ENCODE measurements at regions not wholly inside any gene's neighbourhood (a gene's known extent, or its start where the extent isn't known, plus 50 kb on each side); places are given as distances from the start of the nearest gene placed in this dataset.
"Not testable (repeated sequence)": the region's sequence is repeated elsewhere in the genome, so short reads cannot be mapped to it uniquely, and the experiment has no call there.

DNA sequence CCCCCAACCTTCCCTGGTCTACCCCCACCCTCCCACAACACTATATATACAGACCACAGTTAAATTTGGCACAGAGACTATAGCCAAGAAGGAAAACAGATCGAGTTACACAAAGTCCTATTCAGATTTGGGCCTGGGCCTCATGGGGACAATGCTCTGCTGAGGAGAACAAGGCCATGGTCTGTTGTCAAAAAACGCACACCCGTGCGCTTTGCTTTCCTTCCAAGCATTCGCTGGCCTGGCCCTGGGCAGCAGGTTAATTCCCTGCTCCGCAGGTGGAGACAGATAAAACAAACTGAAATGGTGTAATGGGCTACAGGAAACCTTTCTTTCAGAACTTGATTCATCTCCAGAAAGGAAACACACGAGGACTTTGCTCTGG, 256.2 kb downstream of the BCL2L11 start:
- H2BK12ac ChIP-seq (ENCODE audit: low read length); H2BK120ac ChIP-seq (ENCODE audit: insufficient read depth, low read length, poor library complexity); H3K27me3 ChIP-seq (ENCODE audit: insufficient read depth, low read length); H3K4me2 ChIP-seq (ENCODE audit: low read length); H3K4me3 ChIP-seq (ENCODE audit: low read depth, low read length); H4K12ac ChIP-seq (ENCODE audit: low read depth, low read length); H3K79me1 ChIP-seq (ENCODE audit: low read length); H2AK5ac ChIP-seq (ENCODE audit: low read length); H3K23ac ChIP-seq (ENCODE audit: low read length); H2AFZ ChIP-seq (ENCODE audit: insufficient read depth, low read length, poor library complexity); H3K79me2 ChIP-seq (ENCODE audit: control insufficient read depth, insufficient read depth, low read length, poor library complexity); H3K18ac ChIP-seq (ENCODE audit: low read length); H3K9ac ChIP-seq (ENCODE audit: low read length); H4K91ac ChIP-seq (ENCODE audit: low read depth, low read length); H3K4ac ChIP-seq (ENCODE audit: low read depth, low read length); H3K4me1 ChIP-seq (ENCODE audit: control insufficient read depth in 1 of 2, insufficient read depth in 2 of 2, low read length in 2 of 2); DNase-seq; H3K36me3 ChIP-seq (ENCODE audit: control insufficient read depth in 1 of 2, insufficient read depth in 2 of 2, low read length in 2 of 2); H3K9me3 ChIP-seq (ENCODE audit: insufficient read depth, low read depth, low read length); H4K8ac ChIP-seq (ENCODE audit: low read depth, low read length); H2BK5ac ChIP-seq (ENCODE audit: low read depth, low read length, poor library complexity); H3K14ac ChIP-seq (ENCODE audit: low read length): not testable (repeated sequence)
- peak overlapping the region; percentile 45 for H3K27ac ChIP-seq (ENCODE audit: low read depth, low read length)
- WGBS (ENCODE audit: extremely low coverage, insufficient coverage, insufficient read length): no CpG with 5 or more reads among the region's 7 CpGs

DNA sequence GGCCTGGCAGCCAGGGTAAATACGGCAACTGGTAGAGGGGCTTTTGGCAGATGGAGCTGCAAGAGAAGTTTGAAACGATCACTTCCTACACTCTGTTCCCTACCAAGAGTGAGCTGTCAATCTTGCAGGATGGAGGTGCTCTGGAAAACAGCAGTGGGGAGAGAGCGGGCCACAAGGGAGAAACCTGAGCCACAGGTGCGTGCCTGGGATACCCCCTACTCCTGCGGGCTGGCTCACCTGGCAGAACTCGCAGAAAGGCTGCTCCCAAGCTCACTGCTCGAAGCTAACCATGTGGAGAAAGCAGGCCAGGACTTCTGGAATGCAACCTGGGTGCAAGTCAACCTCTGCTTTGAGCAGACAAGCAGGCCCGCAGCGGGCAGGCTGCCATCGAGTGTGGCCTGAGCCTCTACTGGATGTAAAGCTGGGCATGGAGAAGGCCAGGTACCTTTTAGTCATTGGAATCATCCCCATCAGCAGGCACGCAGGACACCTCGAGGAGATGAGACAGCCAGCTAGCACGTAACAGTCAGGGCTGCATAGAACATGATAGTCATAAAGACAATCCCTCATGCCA, 256.8 kb downstream of the BCL2L11 start:
- not testable (repeated sequence) for H3K4me1 ChIP-seq (ENCODE audit: control insufficient read depth in 1 of 2, insufficient read depth in 2 of 2, low read length in 2 of 2); H3K4ac ChIP-seq (ENCODE audit: low read depth, low read length); H3K4me3 ChIP-seq (ENCODE audit: low read depth, low read length); DNase-seq; H2BK5ac ChIP-seq (ENCODE audit: low read depth, low read length, poor library complexity); H3K9me3 ChIP-seq (ENCODE audit: insufficient read depth, low read depth, low read length); H3K4me2 ChIP-seq (ENCODE audit: low read length); H3K18ac ChIP-seq (ENCODE audit: low read length); H4K12ac ChIP-seq (ENCODE audit: low read depth, low read length); H3K36me3 ChIP-seq (ENCODE audit: control insufficient read depth in 1 of 2, insufficient read depth in 2 of 2, low read length in 2 of 2); H3K79me1 ChIP-seq (ENCODE audit: low read length); H2AFZ ChIP-seq (ENCODE audit: insufficient read depth, low read length, poor library complexity); H3K79me2 ChIP-seq (ENCODE audit: control insufficient read depth, insufficient read depth, low read length, poor library complexity); H3K9ac ChIP-seq (ENCODE audit: low read length); H3K27me3 ChIP-seq (ENCODE audit: insufficient read depth, low read length); H2BK120ac ChIP-seq (ENCODE audit: insufficient read depth, low read length, poor library complexity); H3K27ac ChIP-seq (ENCODE audit: low read depth, low read length); H4K8ac ChIP-seq (ENCODE audit: low read depth, low read length); H3K23ac ChIP-seq (ENCODE audit: low read length)
- WGBS (ENCODE audit: extremely low coverage, insufficient coverage, insufficient read length): no CpG with 5 or more reads among the region's 13 CpGs
- Histone ChIP-seq H2BK12ac (ENCODE audit: low read length) (peak overlapping the region; percentile 76), H2AK5ac (ENCODE audit: low read length) (peak overlapping the region; percentile 69), H3K14ac (ENCODE audit: low read length) (peak overlapping the region; percentile 74), H4K91ac (ENCODE audit: low read depth, low read length) (peak overlapping the region; percentile 14)

DNA sequence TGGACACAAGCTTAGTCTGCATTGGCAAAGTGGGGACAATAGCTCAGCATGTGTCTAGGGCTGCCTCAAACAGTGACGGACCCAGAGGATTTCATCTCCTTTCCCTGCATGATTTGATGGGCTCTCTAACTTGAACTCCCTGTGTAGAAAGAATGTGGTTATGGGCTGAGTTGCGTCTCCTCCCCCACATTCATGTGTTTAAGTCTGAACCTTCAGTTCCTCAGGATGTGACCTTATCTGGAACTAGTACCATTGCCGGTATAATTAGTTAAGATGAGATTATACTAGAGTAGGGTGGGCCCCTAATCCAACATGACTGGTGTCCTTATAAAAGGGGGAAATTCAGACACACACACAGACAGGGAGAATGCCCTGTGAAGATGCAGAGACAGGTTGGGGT, 257.6 kb downstream of the BCL2L11 start:
- WGBS (ENCODE audit: extremely low coverage, insufficient coverage, insufficient read length): no CpG with 5 or more reads among the region's 3 CpGs
- H2AFZ ChIP-seq (ENCODE audit: insufficient read depth, low read length, poor library complexity); H2BK5ac ChIP-seq (ENCODE audit: low read depth, low read length, poor library complexity): not testable (repeated sequence)

DNA sequence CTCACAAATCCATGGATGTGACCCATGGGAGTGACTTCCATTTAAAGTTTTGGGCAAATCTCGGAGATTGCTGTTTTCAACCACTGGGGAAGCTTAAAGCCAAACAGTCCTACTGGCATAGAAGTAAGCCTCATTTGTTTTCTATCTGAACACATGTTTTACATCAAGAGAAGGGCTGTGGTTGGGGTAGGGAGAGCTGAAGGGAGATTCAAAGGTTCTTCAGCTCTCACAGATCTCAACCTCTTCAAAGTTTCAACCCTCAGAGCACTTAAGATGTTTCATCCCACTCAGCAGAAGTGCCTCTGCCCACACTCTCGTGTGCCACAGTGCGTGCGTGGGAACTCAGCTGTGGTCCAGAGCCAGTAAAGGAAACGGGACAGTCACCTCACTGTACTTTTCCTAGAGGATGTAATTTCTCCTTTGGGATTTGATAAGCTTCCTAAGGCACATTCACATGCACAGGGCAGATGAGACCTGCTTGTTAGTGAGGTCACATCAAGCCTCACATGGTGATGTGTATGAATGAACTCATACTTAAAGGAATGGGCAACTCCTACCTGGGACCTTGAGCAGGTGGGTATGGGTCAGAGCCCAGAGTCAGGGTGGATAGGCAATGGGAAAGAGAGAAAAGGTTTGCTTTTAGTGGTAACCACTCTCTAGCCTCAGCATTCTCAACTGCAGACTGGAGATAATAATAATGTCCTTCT, 260.2 kb downstream of the BCL2L11 start:
- not testable (repeated sequence) for H4K91ac ChIP-seq (ENCODE audit: low read depth, low read length); H3K14ac ChIP-seq (ENCODE audit: low read length); H3K9ac ChIP-seq (ENCODE audit: low read length); H3K4me3 ChIP-seq (ENCODE audit: low read depth, low read length); H2BK120ac ChIP-seq (ENCODE audit: insufficient read depth, low read length, poor library complexity); H3K18ac ChIP-seq (ENCODE audit: low read length); DNase-seq; H3K36me3 ChIP-seq (ENCODE audit: control insufficient read depth in 1 of 2, insufficient read depth in 2 of 2, low read length in 2 of 2); H4K12ac ChIP-seq (ENCODE audit: low read depth, low read length); H4K8ac ChIP-seq (ENCODE audit: low read depth, low read length); H3K4me1 ChIP-seq (ENCODE audit: control insufficient read depth in 1 of 2, insufficient read depth in 2 of 2, low read length in 2 of 2); H2BK12ac ChIP-seq (ENCODE audit: low read length); H3K4ac ChIP-seq (ENCODE audit: low read depth, low read length); H3K27me3 ChIP-seq (ENCODE audit: insufficient read depth, low read length); H2BK5ac ChIP-seq (ENCODE audit: low read depth, low read length, poor library complexity); H2AFZ ChIP-seq (ENCODE audit: insufficient read depth, low read length, poor library complexity); H3K9me3 ChIP-seq (ENCODE audit: insufficient read depth, low read depth, low read length); H3K23ac ChIP-seq (ENCODE audit: low read length); H3K4me2 ChIP-seq (ENCODE audit: low read length); H3K79me1 ChIP-seq (ENCODE audit: low read length); H3K79me2 ChIP-seq (ENCODE audit: control insufficient read depth, insufficient read depth, low read length, poor library complexity); H3K27ac ChIP-seq (ENCODE audit: low read depth, low read length); H2AK5ac ChIP-seq (ENCODE audit: low read length)
- WGBS (ENCODE audit: extremely low coverage, insufficient coverage, insufficient read length): no CpG with 5 or more reads among the region's 5 CpGs

More for the DNA sequence above, 257.6 kb downstream of the BCL2L11 start:
- H3K4me1 ChIP-seq (ENCODE audit: control insufficient read depth in 1 of 2, insufficient read depth in 2 of 2, low read length in 2 of 2); H2BK120ac ChIP-seq (ENCODE audit: insufficient read depth, low read length, poor library complexity); H4K12ac ChIP-seq (ENCODE audit: low read depth, low read length); H3K27ac ChIP-seq (ENCODE audit: low read depth, low read length); H3K14ac ChIP-seq (ENCODE audit: low read length); H3K79me2 ChIP-seq (ENCODE audit: control insufficient read depth, insufficient read depth, low read length, poor library complexity); H3K4me2 ChIP-seq (ENCODE audit: low read length); H3K79me1 ChIP-seq (ENCODE audit: low read length); H4K91ac ChIP-seq (ENCODE audit: low read depth, low read length); H2BK12ac ChIP-seq (ENCODE audit: low read length); H2AK5ac ChIP-seq (ENCODE audit: low read length); H3K4ac ChIP-seq (ENCODE audit: low read depth, low read length); DNase-seq; H3K36me3 ChIP-seq (ENCODE audit: control insufficient read depth in 1 of 2, insufficient read depth in 2 of 2, low read length in 2 of 2); H3K9ac ChIP-seq (ENCODE audit: low read length); H3K4me3 ChIP-seq (ENCODE audit: low read depth, low read length); H3K9me3 ChIP-seq (ENCODE audit: insufficient read depth, low read depth, low read length); H3K27me3 ChIP-seq (ENCODE audit: insufficient read depth, low read length); H3K23ac ChIP-seq (ENCODE audit: low read length); H3K18ac ChIP-seq (ENCODE audit: low read length); H4K8ac ChIP-seq (ENCODE audit: low read depth, low read length): not testable (repeated sequence)
